Kidney epithelial cell (primary cell): ENCODE measurements at regions not wholly inside any gene's neighbourhood (a gene's known extent, or its start where the extent isn't known, plus 50 kb on each side); places are given as distances from the start of the nearest gene placed in this dataset.

ENCODE experiments used
- DNase-seq: peaks from one replicate; pipeline ENCODE4 v3.0.0-alpha.2; 2010; ENCODE audit warnings: low read depth
- H3K27me3 ChIP-seq: 2 replicates; pipeline ENCODE4 v1.6.0; 2011; ENCODE audit warnings: low read length; ENCODE audit not compliant: control insufficient read depth, insufficient read depth
- H3K36me3 ChIP-seq: 2 replicates; pipeline ENCODE4 v1.5.1; 2011; ENCODE audit warnings: low read length; ENCODE audit not compliant: control insufficient read depth, insufficient read depth
- H3K4me3 ChIP-seq: 2 replicates; pipeline ENCODE4 v1.5.1; 2011; ENCODE audit warnings: low read depth, mild to moderate bottlenecking, control low read depth, low read length
- CTCF ChIP-seq: IDR thresholded peaks from 2 replicates; pipeline ENCODE4 v1.5.1; 2011; ENCODE audit warnings: mild to moderate bottlenecking, moderate library complexity, low read length, control low read depth, inconsistent platforms; ENCODE audit not compliant: insufficient read depth, poor library complexity, severe bottlenecking

GRCh38 chr7:10100572-10100971, 873.1 kb upstream of the PHF14 start:
- Histone ChIP-seq H3K36me3 (no peaks in the 10 kb centered on the region), H3K4me3 (no peak overlapping the region), H3K27me3 (no peaks in the 10 kb centered on the region)
- DNase-seq: no peak
- no peak for TF ChIP-seq CTCF

DNA sequence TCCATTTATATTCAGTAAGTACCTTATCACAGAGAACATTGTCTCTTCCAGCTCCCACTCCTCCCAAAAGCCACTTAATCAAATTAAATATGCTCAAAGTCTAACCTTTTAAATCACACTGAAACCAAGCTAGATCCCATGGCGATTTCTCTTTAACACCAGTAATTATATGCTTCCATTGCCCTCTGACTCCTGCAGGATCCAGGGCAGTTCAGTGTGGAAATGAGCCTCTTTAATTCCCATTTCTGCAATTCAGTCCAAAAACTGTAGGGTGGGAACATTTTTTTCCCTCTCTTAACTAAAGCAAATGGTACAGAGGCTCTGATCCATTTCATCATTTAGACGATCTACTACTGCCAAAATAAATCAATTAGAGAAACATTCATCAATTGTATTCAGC, 872.3 kb upstream of the PHF14 start:
- no peak for DNase-seq
- Histone ChIP-seq H3K4me3 (no peak overlapping the region), H3K27me3 (no peaks in the 10 kb centered on the region), H3K36me3 (no peaks in the 10 kb centered on the region)
- TF ChIP-seq CTCF: no peak

DNA sequence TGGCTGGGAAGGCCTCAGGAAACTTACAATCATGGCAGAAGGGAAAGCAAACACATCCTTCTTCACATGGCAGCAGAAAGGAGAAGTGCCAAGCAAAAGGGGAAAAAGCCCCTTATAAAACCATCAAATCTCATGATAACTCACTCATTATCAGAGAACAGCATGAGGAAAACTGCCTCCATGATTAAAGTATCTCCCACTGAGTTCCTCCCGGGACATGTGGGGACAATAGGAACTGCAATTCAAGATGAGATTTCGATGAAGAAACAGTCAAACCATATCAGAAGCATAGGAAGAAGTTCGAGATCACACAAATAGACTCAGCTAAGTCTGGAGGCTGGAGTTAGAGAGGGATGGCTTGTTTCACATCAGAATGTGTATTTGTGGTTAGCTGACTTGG, 869.4 kb upstream of the PHF14 start:
- H3K4me3 ChIP-seq: no peak overlapping the region
- TF ChIP-seq CTCF: no peak
- DNase-seq: no peak
- no peaks in the 10 kb centered on the region for H3K27me3 ChIP-seq
- H3K36me3 ChIP-seq: no peaks in the 10 kb centered on the region

- H3K27me3 ChIP-seq: no peaks in the 10 kb centered on the region
- no peaks in the 10 kb centered on the region for H3K36me3 ChIP-seq
- no peak overlapping the region for H3K4me3 ChIP-seq
- TF ChIP-seq CTCF: no peak
- DNase-seq: no peak
Observed at GRCh38 chr7:10106609-10107008, 867.1 kb upstream of the PHF14 start.

DNA sequence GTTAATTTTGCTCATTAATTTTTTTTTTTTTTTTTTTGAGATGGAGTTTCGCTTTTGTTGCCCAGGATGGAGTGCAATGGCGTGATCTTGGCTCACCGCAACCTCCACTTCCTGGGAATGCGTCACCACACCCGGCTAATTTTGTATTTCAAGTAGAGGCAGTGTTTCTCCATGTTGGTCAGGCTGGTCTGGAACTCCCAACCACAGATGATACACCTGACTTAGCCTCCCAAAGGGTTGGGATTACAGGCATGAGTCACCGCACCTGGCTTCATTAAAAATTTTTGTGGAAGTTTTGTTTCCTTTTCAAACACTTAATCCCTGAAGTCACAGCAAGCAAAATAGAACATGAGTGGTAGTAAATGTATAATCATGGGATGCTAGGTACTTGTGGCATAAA, 857.2 kb upstream of the PHF14 start:
- DNase-seq: no peak
- Histone ChIP-seq H3K36me3 (no peaks in the 10 kb centered on the region), H3K27me3 (no peaks in the 10 kb centered on the region), H3K4me3 (no peak overlapping the region)
- TF ChIP-seq CTCF: no peak

- H3K4me3 ChIP-seq: no peak overlapping the region
- TF ChIP-seq CTCF: no peak
- no peak for DNase-seq
- no peaks in the 10 kb centered on the region for H3K27me3 ChIP-seq
- no peaks in the 10 kb centered on the region for H3K36me3 ChIP-seq
Observed at GRCh38 chr7:10117815-10118214, 855.9 kb upstream of the PHF14 start.
